A673 (cell line): ENCODE measurements at regions not wholly inside any gene's neighbourhood (a gene's known extent, or its start where the extent isn't known, plus 50 kb on each side); places are given as distances from the start of the nearest gene placed in this dataset.

Source experiments
- BruUV-seq: library from RNA; stranded (reverse); fragments of 400-500 nt; replicated peaks from 2 replicates; lab custom pipeline; 2021; lab: Mats Ljungman, UMichigan
- CTCF ChIA-PET: fragments of 300-600 bp; sonication (Branson Sonifier 250); formaldehyde crosslinking; loops from one replicate; lab custom pipeline; 2022; ENCODE audit warnings: antibody characterized with exemption; lab: Charles Lee
- POLR2A ChIA-PET: fragments of 300-600 bp; sonication (Branson Sonifier 250); formaldehyde crosslinking; loops from one replicate; lab custom pipeline; 2022; ENCODE audit warnings: antibody characterized with exemption; ENCODE audit not compliant: low non-redundant PET; lab: Charles Lee
- DNase-seq: peaks from one replicate; pipeline ENCODE4 v3.0.0-alpha.2; 2015; ENCODE audit warnings: low spot score
- H3K27ac ChIP-seq: fragments of 200-600 bp; sonication (generic); 2 replicates; pipeline ENCODE4 v1.5.1; 2016; ENCODE audit warnings: mixed run types, low read depth, mild to moderate bottlenecking, mixed read lengths, antibody characterized with exemption, low read length; ENCODE audit not compliant: poor library complexity, severe bottlenecking
- H3K27me3 ChIP-seq: fragments of 200-600 bp; sonication (generic); replicated peaks from 2 replicates; pipeline ENCODE4 v1.6.1; 2017; ENCODE audit warnings: mixed run types, low read depth, mild to moderate bottlenecking, mixed read lengths, antibody characterized with exemption, low read length; ENCODE audit not compliant: insufficient read depth, poor library complexity
- H3K36me3 ChIP-seq: fragments of 200-600 bp; sonication (generic); 2 replicates; pipeline ENCODE4 v1.6.1; 2016; ENCODE audit warnings: mixed run types, mild to moderate bottlenecking, mixed read lengths, antibody characterized with exemption, low read length; ENCODE audit not compliant: insufficient read depth, poor library complexity, severe bottlenecking
- H3K4me1 ChIP-seq: fragments of 200-600 bp; sonication (generic); 2 replicates; pipeline ENCODE4 v1.6.1; 2017; ENCODE audit warnings: mixed run types, mild to moderate bottlenecking, mixed read lengths, antibody characterized with exemption, low read length; ENCODE audit not compliant: insufficient read depth, poor library complexity, severe bottlenecking
- H3K4me3 ChIP-seq: fragments of 200-600 bp; sonication (generic); 2 replicates; pipeline ENCODE4 v1.5.1; 2016; ENCODE audit warnings: low read depth, mixed run types, mild to moderate bottlenecking, mixed read lengths, low read length; ENCODE audit not compliant: poor library complexity, severe bottlenecking
- H3K9me3 ChIP-seq: fragments of 200-600 bp; sonication (generic); 2 replicates; pipeline ENCODE4 v1.6.1; 2016; ENCODE audit warnings: mixed run types, low read depth, mild to moderate bottlenecking, mixed read lengths, antibody characterized with exemption, low read length; ENCODE audit not compliant: poor library complexity, severe bottlenecking
- EZH2 ChIP-seq: fragments of 200-600 bp; sonication (generic); IDR thresholded peaks from 2 replicates; pipeline ENCODE4 v1.6.1; 2017; ENCODE audit warnings: borderline replicate concordance, low read depth, mild to moderate bottlenecking, mixed read lengths, antibody characterized with exemption, low read length; ENCODE audit not compliant: poor library complexity, severe bottlenecking
- intact Hi-C: fragments of 100-400 bp; cut with micrococcal nuclease; formaldehyde crosslinking; loops from one replicate; pipeline ENCODE4 v1.10.0; 2022; ENCODE audit not compliant: unreplicated experiment
- TF ChIP-seq, protein P1 (sequence below): fragments of 300-800, 200-600 bp; sonication (generic); conservative IDR thresholded peaks from 2 replicates; pipeline ENCODE4 v1.5.1; 2017; ENCODE audit warnings: low read depth, mild to moderate bottlenecking, antibody characterized with exemption, low read length, moderate library complexity, mixed read lengths

DNA sequence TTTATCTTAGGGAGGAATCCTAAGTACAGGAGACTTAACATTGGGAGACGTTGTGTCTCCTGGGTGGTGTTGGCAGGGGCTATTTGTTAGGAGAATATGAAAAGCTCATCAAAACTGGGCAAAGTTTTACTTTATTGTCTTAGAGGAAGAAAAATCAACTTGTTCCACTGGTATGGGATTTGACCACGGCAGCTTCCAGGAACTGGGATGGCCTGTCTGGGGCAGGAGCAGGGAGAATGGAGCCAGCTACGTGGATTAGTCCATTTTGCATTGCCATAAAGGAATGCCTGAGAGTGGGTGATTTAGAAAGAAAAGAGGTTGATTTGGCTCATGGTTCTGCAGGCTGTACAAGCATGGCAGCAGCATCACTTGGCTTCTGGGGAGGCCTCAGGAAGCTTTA is 198.4 kb downstream of the ADAMTS15 start:
- Histone ChIP-seq H3K4me3 (no peak overlapping the region), H3K9me3 (no peaks in the 10 kb centered on the region), H3K4me1 (no peaks in the 10 kb centered on the region), H3K36me3 (no peaks in the 10 kb centered on the region), H3K27me3 (no peaks in the 10 kb centered on the region), H3K27ac (no peak overlapping the region)
- DNase-seq = no peak
- intact Hi-C loops = no loop called here
- ChIA-PET CTCF (no interaction called here), POLR2A (no interaction called here)
- TF ChIP-seq, protein P1, sequence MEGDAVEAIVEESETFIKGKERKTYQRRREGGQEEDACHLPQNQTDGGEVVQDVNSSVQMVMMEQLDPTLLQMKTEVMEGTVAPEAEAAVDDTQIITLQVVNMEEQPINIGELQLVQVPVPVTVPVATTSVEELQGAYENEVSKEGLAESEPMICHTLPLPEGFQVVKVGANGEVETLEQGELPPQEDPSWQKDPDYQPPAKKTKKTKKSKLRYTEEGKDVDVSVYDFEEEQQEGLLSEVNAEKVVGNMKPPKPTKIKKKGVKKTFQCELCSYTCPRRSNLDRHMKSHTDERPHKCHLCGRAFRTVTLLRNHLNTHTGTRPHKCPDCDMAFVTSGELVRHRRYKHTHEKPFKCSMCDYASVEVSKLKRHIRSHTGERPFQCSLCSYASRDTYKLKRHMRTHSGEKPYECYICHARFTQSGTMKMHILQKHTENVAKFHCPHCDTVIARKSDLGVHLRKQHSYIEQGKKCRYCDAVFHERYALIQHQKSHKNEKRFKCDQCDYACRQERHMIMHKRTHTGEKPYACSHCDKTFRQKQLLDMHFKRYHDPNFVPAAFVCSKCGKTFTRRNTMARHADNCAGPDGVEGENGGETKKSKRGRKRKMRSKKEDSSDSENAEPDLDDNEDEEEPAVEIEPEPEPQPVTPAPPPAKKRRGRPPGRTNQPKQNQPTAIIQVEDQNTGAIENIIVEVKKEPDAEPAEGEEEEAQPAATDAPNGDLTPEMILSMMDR = no peak
- TF ChIP-seq EZH2 = no peak
- BruUV-seq = no TSS peak

DNA sequence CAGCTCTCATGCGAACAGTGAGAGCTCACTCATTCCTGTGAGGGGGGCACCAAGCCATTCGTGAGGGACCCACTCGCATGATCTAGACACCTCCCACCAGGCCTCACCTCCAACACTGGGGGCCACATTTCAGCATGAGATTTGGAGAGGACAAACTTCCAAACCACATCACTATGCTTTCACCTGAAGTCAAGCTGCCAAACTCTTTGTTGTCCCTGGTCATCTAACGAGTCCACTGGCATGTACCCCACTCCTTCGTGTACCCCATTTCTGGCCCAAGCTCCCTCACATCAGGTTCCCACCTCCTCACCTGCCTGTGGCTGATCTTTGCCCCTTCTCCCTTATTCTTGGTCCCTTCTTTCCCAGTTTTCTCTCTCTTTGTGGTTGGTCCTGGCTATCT is 198.9 kb downstream of the ADAMTS15 start:
- CTCF ChIA-PET = no interaction called here
- Histone ChIP-seq H3K4me3 (no peak overlapping the region), H3K36me3 (no peaks in the 10 kb centered on the region), H3K27ac (no peak overlapping the region), H3K9me3 (no peaks in the 10 kb centered on the region), H3K27me3 (no peaks in the 10 kb centered on the region), H3K4me1 (no peaks in the 10 kb centered on the region)
- no peak for DNase-seq
- intact Hi-C loops = no loop called here
- TF ChIP-seq EZH2 = no peak
- TF ChIP-seq, protein P1 = no peak
- no TSS peak for BruUV-seq
- POLR2A ChIA-PET = no interaction called here

DNA sequence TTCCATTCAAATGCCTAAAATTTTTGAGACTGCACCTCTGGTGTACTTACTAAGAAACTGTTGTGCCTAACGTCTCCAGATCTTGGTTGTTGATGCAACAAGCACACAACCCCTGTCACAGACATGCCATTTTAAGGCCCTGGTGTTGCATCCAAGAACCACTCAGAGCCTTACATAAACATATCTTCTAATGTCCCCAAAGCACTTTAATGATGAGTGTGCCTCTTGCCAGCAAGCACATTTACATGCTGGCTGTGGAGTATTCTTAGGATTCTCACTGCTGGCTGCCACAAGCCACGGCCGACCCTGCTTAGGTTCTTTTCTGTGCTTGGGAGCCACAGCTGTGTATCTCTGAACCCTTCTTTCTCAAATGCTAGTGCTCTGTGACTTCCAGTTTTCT is 201.4 kb downstream of the ADAMTS15 start:
- Histone ChIP-seq H3K4me3 (no peak overlapping the region), H3K9me3 (no peaks in the 10 kb centered on the region), H3K36me3 (no peaks in the 10 kb centered on the region), H3K27me3 (no peaks in the 10 kb centered on the region), H3K4me1 (peaks cover 14% of the 10 kb centered on the region), H3K27ac (no peak overlapping the region)
- BruUV-seq = no TSS peak
- POLR2A ChIA-PET = no interaction called here
- CTCF ChIA-PET = no interaction called here
- DNase-seq = no peak
- no peak for TF ChIP-seq EZH2
- TF ChIP-seq, protein P1 = no peak
- intact Hi-C loops = no loop called here
